Lower leg skin (tissue), 3 donors: ENCODE measurements at regions not wholly inside any gene's neighbourhood (a gene's known extent, or its start where the extent isn't known, plus 50 kb on each side); places are given as distances from the start of the nearest gene placed in this dataset.

ENCODE experiments used
- POLR2A ChIP-seq, 2 donors: fragments of 450-650 bp; IDR thresholded peaks; one replicate each; pipeline ENCODE4 v1.6.1; 2016 to 2017; ENCODE audit warnings: antibody characterized with exemption in 2 of 2, mild to moderate bottlenecking in 1 of 2, moderate library complexity in 1 of 2
- TF ChIP-seq, protein P1 (sequence below), 3 donors: fragments of 450-650 bp; IDR thresholded peaks; one replicate each; pipeline ENCODE4 v1.5.1; 2016; ENCODE audit warnings: antibody characterized with exemption in 3 of 3, mild to moderate bottlenecking in 3 of 3, moderate library complexity in 2 of 3

DNA sequence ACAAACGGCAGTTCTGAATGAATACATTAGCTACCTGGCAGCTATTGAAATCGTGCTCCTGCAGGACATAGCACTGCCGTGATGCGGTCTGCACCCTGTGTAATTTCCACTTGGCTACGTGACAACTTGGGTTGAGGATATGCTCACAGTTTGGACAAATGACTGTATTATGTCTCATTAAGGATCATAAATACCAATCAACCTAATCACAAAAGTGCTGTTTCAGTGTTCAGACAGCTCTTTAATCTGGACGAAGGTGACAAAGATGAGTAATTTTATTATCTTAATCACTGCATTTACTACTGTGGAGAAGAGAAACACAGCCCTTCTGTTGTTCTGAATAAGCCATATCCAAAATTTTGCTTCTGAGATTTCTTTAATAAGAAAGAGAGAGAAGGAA, 210.8 kb upstream of the PFKP start:
- TF ChIP-seq, protein P1, sequence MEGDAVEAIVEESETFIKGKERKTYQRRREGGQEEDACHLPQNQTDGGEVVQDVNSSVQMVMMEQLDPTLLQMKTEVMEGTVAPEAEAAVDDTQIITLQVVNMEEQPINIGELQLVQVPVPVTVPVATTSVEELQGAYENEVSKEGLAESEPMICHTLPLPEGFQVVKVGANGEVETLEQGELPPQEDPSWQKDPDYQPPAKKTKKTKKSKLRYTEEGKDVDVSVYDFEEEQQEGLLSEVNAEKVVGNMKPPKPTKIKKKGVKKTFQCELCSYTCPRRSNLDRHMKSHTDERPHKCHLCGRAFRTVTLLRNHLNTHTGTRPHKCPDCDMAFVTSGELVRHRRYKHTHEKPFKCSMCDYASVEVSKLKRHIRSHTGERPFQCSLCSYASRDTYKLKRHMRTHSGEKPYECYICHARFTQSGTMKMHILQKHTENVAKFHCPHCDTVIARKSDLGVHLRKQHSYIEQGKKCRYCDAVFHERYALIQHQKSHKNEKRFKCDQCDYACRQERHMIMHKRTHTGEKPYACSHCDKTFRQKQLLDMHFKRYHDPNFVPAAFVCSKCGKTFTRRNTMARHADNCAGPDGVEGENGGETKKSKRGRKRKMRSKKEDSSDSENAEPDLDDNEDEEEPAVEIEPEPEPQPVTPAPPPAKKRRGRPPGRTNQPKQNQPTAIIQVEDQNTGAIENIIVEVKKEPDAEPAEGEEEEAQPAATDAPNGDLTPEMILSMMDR (IDR thresholded peaks at IDR 0.05) = no peak
- TF ChIP-seq POLR2A (IDR thresholded peaks at IDR 0.05) = no peak
